Large intestine (tissue), 3 donors: ENCODE measurements at regions not wholly inside any gene's neighbourhood (a gene's known extent, or its start where the extent isn't known, plus 50 kb on each side); places are given as distances from the start of the nearest gene placed in this dataset.

Experiments
- DNase-seq, 2 donors: peaks; one replicate each; pipeline versions ENCODE4 v3.0.0 to v3.0.0-alpha.2; 2013
- H3K27ac ChIP-seq: one replicate; pipeline ENCODE4 v1.5.1; 2013; ENCODE audit warnings: low read length
- H3K27me3 ChIP-seq: 2 replicates; pipeline ENCODE4 v1.6.1; 2013; ENCODE audit warnings: low read length; ENCODE audit not compliant: control insufficient read depth, insufficient read depth
- H3K36me3 ChIP-seq: 2 replicates; pipeline ENCODE4 v1.6.1; 2013; ENCODE audit warnings: low read length; ENCODE audit not compliant: control insufficient read depth, insufficient read depth
- H3K4me1 ChIP-seq: one replicate; pipeline ENCODE4 v1.6.1; 2013; ENCODE audit warnings: low read length; ENCODE audit not compliant: control insufficient read depth, insufficient read depth
- H3K4me3 ChIP-seq: one replicate; pipeline ENCODE4 v1.5.1; 2013; ENCODE audit warnings: low read length
- H3K9me3 ChIP-seq: one replicate; pipeline ENCODE4 v1.6.1; 2013; ENCODE audit warnings: mild to moderate bottlenecking, low read depth, low read length, moderate library complexity; ENCODE audit not compliant: control insufficient read depth
- WGBS: methylation state at CpG from one replicate; pipeline ENCODE4 v1.1.5; 2013; ENCODE audit warnings: low lambda C conversion rate; ENCODE audit not compliant: insufficient coverage; 5-methylcytosine and 5-hydroxymethylcytosine counted together

GRCh38 chr3:29141197-29141917, 139.5 kb upstream of the RBMS3 start:
- WGBS: 46% methylated on average over 2 of the region's 4 CpGs
- Histone ChIP-seq H3K36me3 (no peaks in the 10 kb centered on the region), H3K27ac (no peak overlapping the region), H3K4me1 (no peaks in the 10 kb centered on the region), H3K27me3 (no peaks in the 10 kb centered on the region), H3K9me3 (no peaks in the 10 kb centered on the region), H3K4me3 (no peak overlapping the region)
- no peak for DNase-seq

GRCh38 chr3:29141918-29142275, 139.0 kb upstream of the RBMS3 start:
- Histone ChIP-seq H3K27ac (no peak overlapping the region), H3K4me3 (no peak overlapping the region)
- no CpG with 5 or more reads among the region's 2 CpGs for WGBS

GRCh38 chr3:29143151-29143550, 137.7 kb upstream of the RBMS3 start:
- no peaks in the 10 kb centered on the region for H3K27me3 ChIP-seq
- H3K9me3 ChIP-seq: no peaks in the 10 kb centered on the region
- H3K36me3 ChIP-seq: no peaks in the 10 kb centered on the region
- WGBS: 93% methylated on average over 2 of the region's 3 CpGs
- H3K27ac ChIP-seq: no peak overlapping the region
- no peak for DNase-seq
- no peaks in the 10 kb centered on the region for H3K4me1 ChIP-seq
- no peak overlapping the region for H3K4me3 ChIP-seq

More at GRCh38 chr3:29141918-29142275, 139.0 kb upstream of the RBMS3 start:
- no peak for DNase-seq
- H3K27me3 ChIP-seq: no peaks in the 10 kb centered on the region
- H3K4me1 ChIP-seq: no peaks in the 10 kb centered on the region
- no peaks in the 10 kb centered on the region for H3K36me3 ChIP-seq
- no peaks in the 10 kb centered on the region for H3K9me3 ChIP-seq

- H3K27me3 ChIP-seq: no peaks in the 10 kb centered on the region
- DNase-seq: no peak
- no peaks in the 10 kb centered on the region for H3K4me1 ChIP-seq
- no CpG with 5 or more reads among the region's 3 CpGs for WGBS
- no peaks in the 10 kb centered on the region for H3K36me3 ChIP-seq
- H3K9me3 ChIP-seq: no peaks in the 10 kb centered on the region
- no peak overlapping the region for H3K4me3 ChIP-seq
- H3K27ac ChIP-seq: no peak overlapping the region
These were observed 136.5 kb upstream of the RBMS3 start for GRCh38 chr3:29144361-29144760.

GRCh38 chr3:29144807-29145206, 136.1 kb upstream of the RBMS3 start:
- Histone ChIP-seq H3K27ac (no peak overlapping the region), H3K27me3 (no peaks in the 10 kb centered on the region), H3K4me1 (no peaks in the 10 kb centered on the region), H3K36me3 (no peaks in the 10 kb centered on the region), H3K9me3 (no peaks in the 10 kb centered on the region), H3K4me3 (no peak overlapping the region)
- DNase-seq: peak; percentile 36 to 39
- WGBS: no CpG with 5 or more reads among the region's 4 CpGs

GRCh38 chr3:29145360-29145759, 135.5 kb upstream of the RBMS3 start:
- DNase-seq: no peak
- WGBS: no CpG with 5 or more reads among the region's 1 CpG
- no peak overlapping the region for H3K4me3 ChIP-seq

GRCh38 chr3:29152379-29152778, 128.5 kb upstream of the RBMS3 start:
- no peaks in the 10 kb centered on the region for H3K27me3 ChIP-seq
- H3K36me3 ChIP-seq: no peaks in the 10 kb centered on the region
- H3K4me1 ChIP-seq: no peaks in the 10 kb centered on the region
- H3K4me3 ChIP-seq: no peak overlapping the region
- no CpG with 5 or more reads among the region's 2 CpGs for WGBS
- no peaks in the 10 kb centered on the region for H3K9me3 ChIP-seq
- DNase-seq: no peak
- no peak overlapping the region for H3K27ac ChIP-seq

More at GRCh38 chr3:29145360-29145759, 135.5 kb upstream of the RBMS3 start:
- H3K27ac ChIP-seq: no peak overlapping the region
- no peaks in the 10 kb centered on the region for H3K9me3 ChIP-seq
- H3K36me3 ChIP-seq: no peaks in the 10 kb centered on the region
- H3K4me1 ChIP-seq: no peaks in the 10 kb centered on the region
- no peaks in the 10 kb centered on the region for H3K27me3 ChIP-seq

- no peaks in the 10 kb centered on the region for H3K27me3 ChIP-seq
- H3K4me3 ChIP-seq: no peak overlapping the region
- no peak overlapping the region for H3K27ac ChIP-seq
- WGBS: no CpG with 5 or more reads among the region's 3 CpGs
- H3K4me1 ChIP-seq: no peaks in the 10 kb centered on the region
- H3K36me3 ChIP-seq: no peaks in the 10 kb centered on the region
- DNase-seq: no peak
- H3K9me3 ChIP-seq: no peaks in the 10 kb centered on the region
These were observed 127.1 kb upstream of the RBMS3 start for GRCh38 chr3:29153811-29154210.

- no peaks in the 10 kb centered on the region for H3K36me3 ChIP-seq
- no peak overlapping the region for H3K4me3 ChIP-seq
- no peaks in the 10 kb centered on the region for H3K9me3 ChIP-seq
- H3K27me3 ChIP-seq: no peaks in the 10 kb centered on the region
- DNase-seq: no peak
- WGBS: no CpG with 5 or more reads among the region's 5 CpGs
- H3K4me1 ChIP-seq: no peaks in the 10 kb centered on the region
- H3K27ac ChIP-seq: no peak overlapping the region
These were observed 124.7 kb upstream of the RBMS3 start for GRCh38 chr3:29156086-29156715.

GRCh38 chr3:29164825-29165224, 116.0 kb upstream of the RBMS3 start:
- no peak overlapping the region for H3K4me3 ChIP-seq
- no peaks in the 10 kb centered on the region for H3K36me3 ChIP-seq
- H3K4me1 ChIP-seq: no peaks in the 10 kb centered on the region
- 95% methylated on average over 3 of the region's 3 CpGs for WGBS
- DNase-seq: no peak
- H3K27me3 ChIP-seq: no peaks in the 10 kb centered on the region
- no peak overlapping the region for H3K27ac ChIP-seq
- no peaks in the 10 kb centered on the region for H3K9me3 ChIP-seq

GRCh38 chr3:29167180-29167579, 113.7 kb upstream of the RBMS3 start:
- Histone ChIP-seq H3K4me3 (no peak overlapping the region), H3K27me3 (no peaks in the 10 kb centered on the region), H3K9me3 (no peaks in the 10 kb centered on the region), H3K27ac (no peak overlapping the region), H3K4me1 (no peaks in the 10 kb centered on the region), H3K36me3 (no peaks in the 10 kb centered on the region)
- no peak for DNase-seq
- WGBS: no CpG with 5 or more reads among the region's 1 CpG
